Fibroblast of gingiva (primary cell): ENCODE measurements at regions not wholly inside any gene's neighbourhood (a gene's known extent, or its start where the extent isn't known, plus 50 kb on each side); places are given as distances from the start of the nearest gene placed in this dataset.
A peak's percentile ranks its signal among the peaks of the same experiment; 100 is the strongest.

Experiments used
- DNase-seq: peaks from one replicate; pipeline ENCODE4 v3.0.0-alpha.2; 2011; ENCODE audit warnings: low read depth

GRCh38 chr2:128726911-128727310, 408.2 kb upstream of the HS6ST1 start:
- DNase-seq: no peak

- DNase-seq: no peak
Observed at GRCh38 chr2:128727404-128727803, 408.7 kb upstream of the HS6ST1 start.

- DNase-seq: peak; percentile 83
Observed at GRCh38 chr2:128727914-128728313, 409.2 kb upstream of the HS6ST1 start.

- no peak for DNase-seq
Observed at GRCh38 chr2:128729051-128729450, 410.4 kb upstream of the HS6ST1 start.

- no peak for DNase-seq
Observed at GRCh38 chr2:128731994-128732650, 413.5 kb upstream of the HS6ST1 start.

GRCh38 chr2:128732976-128733431, 414.3 kb upstream of the HS6ST1 start:
- peak; percentile 94 for DNase-seq

- DNase-seq: no peak
Observed at GRCh38 chr2:128733450-128733849, 414.8 kb upstream of the HS6ST1 start.

GRCh38 chr2:128734521-128735295, 416.0 kb upstream of the HS6ST1 start:
- no peak for DNase-seq

GRCh38 chr2:128735296-128735960, 416.8 kb upstream of the HS6ST1 start:
- DNase-seq: no peak

- no peak for DNase-seq
Observed at GRCh38 chr2:128736046-128736688, 417.5 kb upstream of the HS6ST1 start.

- peak; percentile 45 for DNase-seq
Observed at GRCh38 chr2:128736689-128737545, 418.2 kb upstream of the HS6ST1 start.

- no peak for DNase-seq
Observed at GRCh38 chr2:128737546-128737826, 418.8 kb upstream of the HS6ST1 start.

GRCh38 chr2:128738446-128739110, 419.9 kb upstream of the HS6ST1 start:
- DNase-seq: no peak

GRCh38 chr2:128742467-128742866, 423.8 kb upstream of the HS6ST1 start:
- no peak for DNase-seq

- DNase-seq: no peak
Observed at GRCh38 chr2:128745946-128746345, 427.3 kb upstream of the HS6ST1 start.

GRCh38 chr2:128746356-128746755, 427.7 kb upstream of the HS6ST1 start:
- no peak for DNase-seq

- DNase-seq: no peak
Observed at GRCh38 chr2:128748336-128748735, 429.7 kb upstream of the HS6ST1 start.

GRCh38 chr2:128748835-128749605, 430.4 kb upstream of the HS6ST1 start:
- no peak for DNase-seq

GRCh38 chr2:128750328-128751165, 431.9 kb upstream of the HS6ST1 start:
- no peak for DNase-seq
